GM03348 (cell line): ENCODE measurements at regions not wholly inside any gene's neighbourhood (a gene's known extent, or its start where the extent isn't known, plus 50 kb on each side); places are given as distances from the start of the nearest gene placed in this dataset.
A peak's percentile ranks its signal among the peaks of the same experiment; 100 is the strongest.

ENCODE experiments used
- DNase-seq: peaks from one replicate; pipeline ENCODE4 v3.0.0; 2012; ENCODE audit warnings: low spot score

DNA sequence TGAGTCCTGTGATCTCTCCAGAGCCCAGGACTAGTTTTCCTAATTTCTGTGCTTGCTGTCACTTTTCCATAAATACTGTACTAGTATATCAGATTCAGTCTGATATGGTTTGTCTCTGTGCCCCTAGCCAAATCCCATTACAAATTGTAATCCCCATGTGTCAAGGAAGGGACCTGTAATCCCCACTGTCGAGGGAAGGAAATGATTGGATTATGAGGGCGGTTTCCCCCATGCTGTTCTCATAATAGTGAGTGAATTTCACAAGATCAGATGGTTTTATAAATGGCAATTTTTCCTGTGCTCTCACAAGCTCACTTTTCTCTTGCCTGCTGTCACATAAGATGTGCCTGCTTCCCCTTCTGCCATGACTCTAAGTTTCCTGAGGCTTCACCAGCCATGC lies 54.8 kb upstream of the IFRD1 start:
- no peak for DNase-seq

DNA sequence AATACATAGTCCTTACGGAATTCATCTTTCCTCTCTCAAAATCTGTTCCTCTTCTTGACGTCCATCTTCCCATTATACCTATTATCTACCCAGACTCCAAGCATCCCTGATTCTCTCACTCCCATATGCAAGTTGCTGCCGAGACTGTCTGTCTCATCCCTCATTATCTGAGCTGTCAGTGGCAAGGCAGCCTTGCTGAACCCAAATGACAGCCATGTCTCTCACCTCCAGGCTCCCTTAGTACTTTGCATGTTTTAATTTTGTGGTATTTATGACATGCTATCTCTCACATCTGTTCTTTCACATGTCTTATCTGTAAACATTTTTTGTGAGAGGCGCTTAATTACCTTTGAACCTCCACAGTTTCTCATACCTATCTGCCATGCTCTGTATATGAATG lies 54.4 kb upstream of the IFRD1 start:
- DNase-seq: no peak

DNA sequence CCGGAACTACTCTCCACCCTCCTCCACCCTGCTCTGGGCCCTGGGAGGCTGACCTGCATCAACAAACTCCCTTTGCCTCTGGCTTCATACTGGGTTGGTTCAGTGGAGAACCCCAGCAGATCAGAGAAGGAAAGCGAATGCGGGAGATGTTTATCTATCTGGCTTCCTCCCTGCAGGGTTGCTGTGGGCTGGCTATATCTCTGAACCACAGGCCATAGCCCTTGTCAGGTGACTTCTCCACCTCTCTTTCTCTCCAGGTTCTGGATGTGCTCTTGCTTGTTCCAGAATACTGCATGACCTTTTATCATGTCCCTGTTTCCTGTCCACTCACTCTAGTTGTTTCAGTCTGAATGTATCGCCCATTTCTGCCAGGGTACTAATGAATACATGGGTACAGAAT lies 51.7 kb upstream of the IFRD1 start:
- no peak for DNase-seq

DNA sequence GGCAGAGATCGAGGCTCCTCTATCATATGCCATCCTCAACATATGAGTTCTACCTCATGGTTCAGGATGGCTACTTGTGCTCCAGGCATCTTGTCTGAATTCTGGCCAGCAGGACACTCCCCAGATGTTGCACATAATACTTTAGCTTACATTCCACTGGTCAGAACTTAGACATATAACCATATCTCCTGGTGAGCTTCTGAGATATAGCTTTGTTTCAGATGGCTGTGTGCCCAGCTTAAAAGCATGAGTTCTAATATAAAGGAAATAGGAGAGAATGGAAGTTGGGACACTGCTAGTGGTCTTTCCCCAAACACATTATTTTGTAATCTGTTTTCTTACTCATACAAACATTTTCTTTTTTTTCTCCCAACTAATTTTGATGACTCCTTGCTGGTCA lies 50.8 kb upstream of the IFRD1 start:
- no peak for DNase-seq

DNA sequence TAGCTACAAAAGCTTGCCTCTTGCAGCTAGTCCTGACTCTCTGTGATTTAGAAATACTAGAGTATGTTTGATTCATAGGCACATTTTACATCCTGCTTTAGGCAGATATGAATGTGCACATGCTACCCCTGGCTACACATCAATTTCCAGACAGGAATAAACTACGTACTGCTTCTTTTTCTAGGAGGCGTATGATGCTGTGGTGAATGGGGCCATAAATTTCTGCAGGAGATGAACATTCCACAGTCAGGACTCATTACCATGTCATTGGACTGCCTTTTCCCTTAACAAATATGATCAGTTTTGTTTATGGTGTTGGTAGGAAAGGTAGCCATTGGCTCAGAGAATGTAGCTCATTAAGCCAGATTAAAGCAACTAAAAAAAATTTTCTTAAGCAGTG lies 50.1 kb upstream of the IFRD1 start:
- DNase-seq: peak; percentile 50
